Transverse colon (tissue), 4 donors: ENCODE measurements at regions not wholly inside any gene's neighbourhood (a gene's known extent, or its start where the extent isn't known, plus 50 kb on each side); places are given as distances from the start of the nearest gene placed in this dataset.

Experiments
- POLR2AphosphoS5 ChIP-seq, 3 donors: sonication (generic); formaldehyde crosslinking; IDR thresholded peaks; one replicate each; pipeline ENCODE4 v1.6.1; 2016; ENCODE audit warnings: antibody characterized with exemption in 3 of 3
- TF ChIP-seq, protein P1 (sequence below), 5 experiments: fragments of 200-600 bp in 3 of 5; fragments of 450-650 bp in 2 of 5; sonication (generic) in 3 of 5; IDR thresholded peaks; 1 replicate in 2 of 5; 2 replicates in 3 of 5; pipeline ENCODE4 v1.5.1; 2016 to 2017; ENCODE audit warnings: antibody characterized with exemption in 5 of 5, inconsistent platforms in 3 of 5, mild to moderate bottlenecking in 2 of 5, moderate library complexity in 1 of 5

GRCh38 chr11:114955923-114956322 lies 277.6 kb downstream of the NXPE2 start:
- TF ChIP-seq, protein P1, sequence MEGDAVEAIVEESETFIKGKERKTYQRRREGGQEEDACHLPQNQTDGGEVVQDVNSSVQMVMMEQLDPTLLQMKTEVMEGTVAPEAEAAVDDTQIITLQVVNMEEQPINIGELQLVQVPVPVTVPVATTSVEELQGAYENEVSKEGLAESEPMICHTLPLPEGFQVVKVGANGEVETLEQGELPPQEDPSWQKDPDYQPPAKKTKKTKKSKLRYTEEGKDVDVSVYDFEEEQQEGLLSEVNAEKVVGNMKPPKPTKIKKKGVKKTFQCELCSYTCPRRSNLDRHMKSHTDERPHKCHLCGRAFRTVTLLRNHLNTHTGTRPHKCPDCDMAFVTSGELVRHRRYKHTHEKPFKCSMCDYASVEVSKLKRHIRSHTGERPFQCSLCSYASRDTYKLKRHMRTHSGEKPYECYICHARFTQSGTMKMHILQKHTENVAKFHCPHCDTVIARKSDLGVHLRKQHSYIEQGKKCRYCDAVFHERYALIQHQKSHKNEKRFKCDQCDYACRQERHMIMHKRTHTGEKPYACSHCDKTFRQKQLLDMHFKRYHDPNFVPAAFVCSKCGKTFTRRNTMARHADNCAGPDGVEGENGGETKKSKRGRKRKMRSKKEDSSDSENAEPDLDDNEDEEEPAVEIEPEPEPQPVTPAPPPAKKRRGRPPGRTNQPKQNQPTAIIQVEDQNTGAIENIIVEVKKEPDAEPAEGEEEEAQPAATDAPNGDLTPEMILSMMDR (IDR thresholded peaks at IDR 0.05), result no peak
- no peak for TF ChIP-seq POLR2AphosphoS5 (IDR thresholded peaks at IDR 0.05)
